ENCODE measurements at regions not wholly inside any gene's neighbourhood (a gene's known extent, or its start where the extent isn't known, plus 50 kb on each side); places are given as distances from the start of the nearest gene placed in this dataset.

DNA sequence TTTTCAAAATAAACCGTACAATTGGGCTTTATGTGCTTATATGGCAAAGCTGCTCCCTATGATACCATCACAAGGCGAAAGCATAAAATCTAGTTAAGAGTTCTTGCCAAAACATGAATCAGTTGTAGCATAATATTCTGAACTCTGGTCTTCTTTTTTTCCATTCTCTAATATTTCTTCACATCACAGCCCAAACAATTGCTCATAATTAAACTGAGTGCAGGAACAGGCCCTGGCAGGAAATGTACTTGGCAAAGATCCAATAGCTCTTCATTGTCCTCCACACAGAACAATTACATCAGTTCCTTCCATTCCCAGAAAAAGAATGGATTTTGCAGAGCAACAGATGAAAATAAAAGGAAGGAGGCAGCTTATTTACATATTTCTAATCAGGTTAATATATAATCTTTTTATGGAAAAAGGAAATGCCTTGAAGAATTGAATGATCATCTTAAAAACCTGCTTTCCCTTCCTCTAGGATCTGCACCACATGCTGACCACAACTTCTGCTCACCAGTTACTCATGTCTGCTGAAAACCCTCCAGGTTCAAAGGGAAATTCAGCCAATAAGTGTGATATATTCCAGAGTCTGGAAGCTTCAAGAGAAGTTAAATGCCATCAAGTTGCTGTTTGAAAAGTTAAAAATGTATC, 123.3 kb upstream of the COL21A1 start:
- CTCF ChIA-PET, result interaction anchor here (0.6 to 1.1 kb wide), 2 partner anchors 99 to 222 kb away, joined by 3 read pairs; no protein-coding TSS in a partner anchor
- in situ Hi-C loops (cut with MboI; ENCODE audit: low sequenced_read_pairs) (loop anchor here (25.0 kb wide), 1 partner anchor 492 kb away; no protein-coding TSS in a partner anchor), dilution Hi-C loops (cut with HindIII; ENCODE audit: low sequenced_read_pairs, unreplicated experiment) (loop anchor here (25.0 kb wide), 1 partner anchor 217 kb away; no protein-coding TSS in a partner anchor), intact Hi-C loops (cut with micrococcal nuclease) (loop anchor here (5.0 kb wide), 1 partner anchor 82 kb away; no protein-coding TSS in a partner anchor)
- H3K79me1 ChIP-seq (ENCODE audit: low read depth in 1 of 2, low read length in 2 of 2), result no peaks in the 10 kb centered on the region
- peak; percentile 87 for DNase-seq
- TF ChIP-seq CEBPB (IDR thresholded peaks at IDR 0.05; ENCODE audit: low read depth, low read length), result peak; percentile 40; the same call in 1 of the 2 replicates
- TF ChIP-seq RCOR1 (IDR thresholded peaks at IDR 0.05; ENCODE audit: insufficient replicate concordance, low read length), result no peak
- no peak overlapping the region for H2AK9ac ChIP-seq (replicated peaks; ENCODE audit: low read depth, low read length, poor library complexity)
- no peaks in the 10 kb centered on the region for H3K27me3 ChIP-seq (ENCODE audit: control insufficient read depth, insufficient read depth, low read length)
- WGBS, 2 experiments (ENCODE audit: extremely low coverage in 2 of 2, insufficient read length in 1 of 2), result 0% methylated on average over 1 of the region's 2 CpGs; no CpG with 5 or more reads in 1 of the 2 experiments
- no peaks in the 10 kb centered on the region for H3K9me3 ChIP-seq (ENCODE audit: control insufficient read depth, insufficient read depth, low read length)
- H2AFZ ChIP-seq (replicated peaks; ENCODE audit: low read length, poor library complexity), result no peak overlapping the region
- H3K4me1 ChIP-seq (ENCODE audit: control insufficient read depth, insufficient read depth, low read length), result peaks cover 12% of the 10 kb centered on the region
- H4K8ac ChIP-seq (ENCODE audit: low read depth in 2 of 2, low read length in 2 of 2), result 0 out of 4 replicates have a peak overlapping the region, but pooled peaks of 1 of the 2 experiments have one; percentile 33
- no peak overlapping the region for H2AK5ac ChIP-seq (ENCODE audit: low read depth, low read length)
- H4K5ac ChIP-seq (ENCODE audit: low read depth, low read length), result no peak overlapping the region
- no peak overlapping the region for H3K27ac ChIP-seq (ENCODE audit: insufficient read depth, low read length)
- H4K20me1 ChIP-seq (ENCODE audit: insufficient read depth, low read length), result 0 out of 2 replicates have a peak, but pooled peaks cover 2% of the 10 kb centered on the region
- peak overlapping the region; percentile 62; the same call in 1 of the 2 replicates for H3K23ac ChIP-seq (ENCODE audit: low read depth, low read length)
- no peaks in the 10 kb centered on the region for H3K36me3 ChIP-seq (ENCODE audit: control insufficient read depth, insufficient read depth, low read length)
- no peak overlapping the region for H3K18ac ChIP-seq (ENCODE audit: low read depth, low read length)
- POLR2A ChIA-PET (ENCODE audit: unreplicated experiment), result no interaction called here
- H2BK5ac ChIP-seq (ENCODE audit: low read depth, low read length, poor library complexity, severe bottlenecking), result peak overlapping the region; percentile 69
- no peak overlapping the region for H3K56ac ChIP-seq (ENCODE audit: extremely low read depth, insufficient read depth, low read length)
- H2BK15ac ChIP-seq (ENCODE audit: low read depth, low read length), result peak overlapping the region; percentile 18; the same call in 1 of the 3 replicates
- H2BK20ac ChIP-seq (ENCODE audit: low read depth, low read length), result peak overlapping the region; percentile 75
- H2BK120ac ChIP-seq (ENCODE audit: low read depth, low read length), result peak overlapping the region; percentile 69
- H3K4ac ChIP-seq (ENCODE audit: low read depth, low read length), result peak overlapping the region; percentile 55
- ATAC-seq (ENCODE audit: low read depth), result peak; percentile 42
- H3K9ac ChIP-seq (ENCODE audit: low read depth, low read length), result no peak overlapping the region
- H3K4me2 ChIP-seq (ENCODE audit: low read depth, low read length), result no peak overlapping the region
- H3K14ac ChIP-seq (replicated peaks; ENCODE audit: low read depth, low read length), result peak overlapping the region; percentile 48; the same call in 1 of the 2 replicates
- H3K9me1 ChIP-seq (ENCODE audit: insufficient read depth, low read length), result peaks cover 7% of the 10 kb centered on the region
- no peak overlapping the region for H3K4me3 ChIP-seq (ENCODE audit: insufficient read depth, low read depth, low read length)
- no TSS peak for BruUV-seq (replicated peaks)
- H4K91ac ChIP-seq (ENCODE audit: insufficient read depth, low read depth, low read length), result no peak overlapping the region

Data from IMR-90 (cell line).